Stimulated activated CD8-positive, alpha-beta memory T cell treated with anti-CD3 and anti-CD28 coated beads, Interleukin-4, amount 100 ng/mL, for 4 hours (primary cell): ENCODE measurements at regions not wholly inside any gene's neighbourhood (a gene's known extent, or its start where the extent isn't known, plus 50 kb on each side); places are given as distances from the start of the nearest gene placed in this dataset.

Source experiments
- DNase-seq, 2 donors: peaks; one replicate each; pipeline ENCODE4 v3.0.0-alpha.2; 2020; ENCODE audit warnings: low read depth in 2 of 2, low spot score in 1 of 2

GRCh38 chr2:64220894-64221617 lies 76.8 kb upstream of the PELI1 start:
- no peak for DNase-seq

GRCh38 chr2:64221935-64222334 lies 77.7 kb upstream of the PELI1 start:
- no peak for DNase-seq

- no peak for DNase-seq
These were observed 78.1 kb upstream of the PELI1 start for GRCh38 chr2:64222351-64222750.

GRCh38 chr2:64223055-64223454 lies 78.8 kb upstream of the PELI1 start:
- DNase-seq = no peak

GRCh38 chr2:64225491-64225890 lies 81.3 kb upstream of the PELI1 start:
- no peak for DNase-seq

GRCh38 chr2:64226611-64227010 lies 82.4 kb upstream of the PELI1 start:
- no peak for DNase-seq

GRCh38 chr2:64227603-64228125 lies 83.4 kb upstream of the PELI1 start:
- no peak for DNase-seq

GRCh38 chr2:64228126-64228678 lies 84.0 kb upstream of the PELI1 start:
- DNase-seq = no peak

- DNase-seq = no peak
These were observed 84.7 kb upstream of the PELI1 start for GRCh38 chr2:64228918-64229317.

GRCh38 chr2:64230540-64230939 lies 86.3 kb upstream of the PELI1 start:
- DNase-seq = no peak

- DNase-seq = no peak
These were observed 88.0 kb upstream of the PELI1 start for GRCh38 chr2:64232266-64232665.

- DNase-seq = no peak
These were observed 89.2 kb upstream of the PELI1 start for GRCh38 chr2:64233376-64233922.

- no peak for DNase-seq
These were observed 89.9 kb upstream of the PELI1 start for GRCh38 chr2:64234150-64234549.

- DNase-seq = no peak
These were observed 90.6 kb upstream of the PELI1 start for GRCh38 chr2:64234785-64235184.

GRCh38 chr2:64237266-64237665 lies 93.0 kb upstream of the PELI1 start:
- no peak for DNase-seq

GRCh38 chr2:64238799-64239198 lies 94.6 kb upstream of the PELI1 start:
- DNase-seq = no peak

- DNase-seq = no peak
These were observed 99.1 kb upstream of the PELI1 start for GRCh38 chr2:64243081-64244036.

GRCh38 chr2:64244037-64244416 lies 99.8 kb upstream of the PELI1 start:
- no peak for DNase-seq

- no peak for DNase-seq
These were observed 101.4 kb upstream of the PELI1 start for GRCh38 chr2:64245631-64246030.

GRCh38 chr2:64246962-64247361 lies 102.7 kb upstream of the PELI1 start:
- DNase-seq = no peak

- DNase-seq = no peak
These were observed 105.2 kb upstream of the PELI1 start for GRCh38 chr2:64249426-64249825.

GRCh38 chr2:64250063-64250462 lies 105.8 kb upstream of the PELI1 start:
- DNase-seq = no peak
